GM12865 (cell line): ENCODE measurements at regions not wholly inside any gene's neighbourhood (a gene's known extent, or its start where the extent isn't known, plus 50 kb on each side); places are given as distances from the start of the nearest gene placed in this dataset.

Source experiments
- DNase-seq: peaks from one replicate; pipeline ENCODE4 v3.0.0; 2010; ENCODE audit warnings: low read depth
- H3K4me3 ChIP-seq: 2 replicates; pipeline ENCODE4 v1.5.1; 2011; ENCODE audit warnings: mild to moderate bottlenecking, low read depth, low read length, control low read depth
- CTCF ChIP-seq: IDR thresholded peaks from 2 replicates; pipeline ENCODE4 v1.5.1; 2011; ENCODE audit warnings: low read length, control low read depth, low read depth, inconsistent platforms; ENCODE audit not compliant: insufficient read depth; ENCODE audit errors: missing control alignments

- no peak for DNase-seq
- no peak overlapping the region for H3K4me3 ChIP-seq
- TF ChIP-seq CTCF: no peak
Measured at GRCh38 chr3:21054064-21054463, 696.9 kb downstream of the ZNF385D start.

- no peak for DNase-seq
- no peak for TF ChIP-seq CTCF
Measured at GRCh38 chr3:21049334-21050062, 701.5 kb downstream of the ZNF385D start.

GRCh38 chr3:21043139-21043538 lies 707.9 kb downstream of the ZNF385D start:
- no peak for DNase-seq
- no peak for TF ChIP-seq CTCF
- no peak overlapping the region for H3K4me3 ChIP-seq

More at GRCh38 chr3:21049334-21050062, 701.5 kb downstream of the ZNF385D start:
- H3K4me3 ChIP-seq: no peak overlapping the region

- DNase-seq: no peak
- TF ChIP-seq CTCF: no peak
Measured at GRCh38 chr3:21042184-21042583, 708.8 kb downstream of the ZNF385D start.

GRCh38 chr3:21041621-21042020 lies 709.4 kb downstream of the ZNF385D start:
- no peak overlapping the region for H3K4me3 ChIP-seq
- no peak for TF ChIP-seq CTCF
- DNase-seq: no peak

More at GRCh38 chr3:21042184-21042583, 708.8 kb downstream of the ZNF385D start:
- H3K4me3 ChIP-seq: no peak overlapping the region

GRCh38 chr3:21036888-21037287 lies 714.1 kb downstream of the ZNF385D start:
- no peak for DNase-seq
- no peak for TF ChIP-seq CTCF

GRCh38 chr3:21028412-21028811 lies 722.6 kb downstream of the ZNF385D start:
- DNase-seq: no peak
- no peak overlapping the region for H3K4me3 ChIP-seq
- TF ChIP-seq CTCF: no peak

More at GRCh38 chr3:21036888-21037287, 714.1 kb downstream of the ZNF385D start:
- H3K4me3 ChIP-seq: no peak overlapping the region
